ENCODE measurements at regions not wholly inside any gene's neighbourhood (a gene's known extent, or its start where the extent isn't known, plus 50 kb on each side); places are given as distances from the start of the nearest gene placed in this dataset.

GRCh38 chr14:81613341-81614045 lies 79.8 kb upstream of the SEL1L start:
- TF ChIP-seq CTCF (IDR thresholded peaks at IDR 0.05; ENCODE audit: insufficient read depth, low read length) (no peak), POLR2AphosphoS5 (IDR thresholded peaks at IDR 0.05; ENCODE audit: low read depth) (no peak), REST (IDR thresholded peaks at IDR 0.05; ENCODE audit: insufficient replicate concordance, low read depth) (no peak)
